SK-N-DZ (cell line): ENCODE measurements at regions not wholly inside any gene's neighbourhood (a gene's known extent, or its start where the extent isn't known, plus 50 kb on each side); places are given as distances from the start of the nearest gene placed in this dataset.

ENCODE experiments used
- DNase-seq: peaks from one replicate; pipeline ENCODE4 v3.0.0-alpha.2; 2015; ENCODE audit warnings: low spot score

- DNase-seq: peak; percentile 18
These were observed 629.7 kb upstream of the SETBP1 start for GRCh38 chr18:44051026-44051425.

- no peak for DNase-seq
These were observed 626.2 kb upstream of the SETBP1 start for GRCh38 chr18:44054514-44054913.

GRCh38 chr18:44060197-44060596, 620.5 kb upstream of the SETBP1 start:
- no peak for DNase-seq

- DNase-seq: no peak
These were observed 619.2 kb upstream of the SETBP1 start for GRCh38 chr18:44061438-44061837.

- DNase-seq: no peak
These were observed 618.3 kb upstream of the SETBP1 start for GRCh38 chr18:44062345-44062744.

GRCh38 chr18:44065206-44065605, 615.5 kb upstream of the SETBP1 start:
- DNase-seq: no peak

GRCh38 chr18:44066541-44066940, 614.1 kb upstream of the SETBP1 start:
- no peak for DNase-seq

- DNase-seq: no peak
These were observed 613.5 kb upstream of the SETBP1 start for GRCh38 chr18:44067186-44067585.

GRCh38 chr18:44075038-44075437, 605.6 kb upstream of the SETBP1 start:
- DNase-seq: no peak

- DNase-seq: no peak
These were observed 601.1 kb upstream of the SETBP1 start for GRCh38 chr18:44079606-44080005.

GRCh38 chr18:44080054-44080453, 600.6 kb upstream of the SETBP1 start:
- no peak for DNase-seq

- no peak for DNase-seq
These were observed 591.0 kb upstream of the SETBP1 start for GRCh38 chr18:44089732-44090131.

GRCh38 chr18:44090453-44090852, 590.2 kb upstream of the SETBP1 start:
- no peak for DNase-seq

GRCh38 chr18:44093253-44093652, 587.4 kb upstream of the SETBP1 start:
- no peak for DNase-seq

GRCh38 chr18:44096016-44096415, 584.7 kb upstream of the SETBP1 start:
- DNase-seq: no peak

GRCh38 chr18:44098551-44099098, 582.1 kb upstream of the SETBP1 start:
- peak; percentile 35 for DNase-seq

GRCh38 chr18:44107187-44107586, 573.5 kb upstream of the SETBP1 start:
- no peak for DNase-seq

GRCh38 chr18:44111337-44111736, 569.4 kb upstream of the SETBP1 start:
- DNase-seq: no peak

GRCh38 chr18:44117821-44118220, 562.9 kb upstream of the SETBP1 start:
- DNase-seq: no peak

- DNase-seq: no peak
These were observed 561.1 kb upstream of the SETBP1 start for GRCh38 chr18:44119607-44120006.

GRCh38 chr18:44123743-44124142, 556.9 kb upstream of the SETBP1 start:
- no peak for DNase-seq

- DNase-seq: no peak
These were observed 555.2 kb upstream of the SETBP1 start for GRCh38 chr18:44125446-44125845.

GRCh38 chr18:44126598-44126997, 554.1 kb upstream of the SETBP1 start:
- DNase-seq: no peak

GRCh38 chr18:44128365-44128764, 552.3 kb upstream of the SETBP1 start:
- no peak for DNase-seq
